ENCODE measurements at regions not wholly inside any gene's neighbourhood (a gene's known extent, or its start where the extent isn't known, plus 50 kb on each side); places are given as distances from the start of the nearest gene placed in this dataset.

GRCh38 chr6:146890172-146890571, 291.4 kb downstream of the ADGB start:
- POLR2A ChIA-PET = no interaction called here
- DNase-seq (no peak), ATAC-seq (ENCODE audit: low read depth) (no peak)
- Histone ChIP-seq H3K36me3 (replicated peaks in 1 of 2; ENCODE audit: control extremely low read depth in 1 of 2, control insufficient read depth in 1 of 2, extremely low read depth in 1 of 2, insufficient read depth in 2 of 2, low read length in 1 of 2) (no peaks in the 10 kb centered on the region), H3K4me1 (ENCODE audit: control insufficient read depth in 2 of 2, insufficient read depth in 2 of 2, low read length in 2 of 2) (no peaks in the 10 kb centered on the region), H4K20me1 (ENCODE audit: control insufficient read depth, insufficient read depth, low read length, poor library complexity, severe bottlenecking) (no peaks in the 10 kb centered on the region), H3K27ac (ENCODE audit: low read length in 2 of 2) (no peak overlapping the region), H3K9me3 (ENCODE audit: control extremely low read depth in 1 of 3, control insufficient read depth in 2 of 3, insufficient read depth in 1 of 3, low read length in 2 of 3) (no peaks in the 10 kb centered on the region), H3K4me2 (replicated peaks; ENCODE audit: low read depth, low read length, poor library complexity, severe bottlenecking) (no peak overlapping the region), H3K27me3 (replicated peaks in 1 of 4; ENCODE audit: control extremely low read depth in 1 of 4, control insufficient read depth in 3 of 4, insufficient read depth in 4 of 4, low read length in 3 of 4) (peaks cover 0 to 5% (median 0%) of the 10 kb centered on the region in 4 experiments), H3K4me3 (ENCODE audit: control extremely low read depth in 1 of 5, extremely low read depth in 1 of 5, insufficient read depth in 1 of 5, low read depth in 2 of 5, low read length in 4 of 5) (no peak overlapping the region), H2AFZ (ENCODE audit: insufficient read depth, low read depth, low read length, poor library complexity, severe bottlenecking) (no peak overlapping the region), H3K9ac (ENCODE audit: low read length) (no peak overlapping the region), H3K79me2 (ENCODE audit: control insufficient read depth, insufficient read depth, low read length) (no peaks in the 10 kb centered on the region)
- CTCF ChIA-PET = no interaction called here
- Mint-ChIP-seq H3K9me3 (ENCODE audit: insufficient read depth) (no peaks in the 10 kb centered on the region), H3K4me3 (no peak overlapping the region), H3K27me3 (peaks cover 17% of the 10 kb centered on the region), H3K4me1 (peaks cover 4% of the 10 kb centered on the region), H3K27ac (no peak overlapping the region)
- WGBS (ENCODE audit: insufficient coverage) = no CpG with 5 or more reads among the region's 3 CpGs
- TF ChIP-seq EZH2 (IDR thresholded peaks at IDR 0.05; ENCODE audit: borderline replicate concordance, insufficient read depth, low read depth, low read length, poor library complexity, severe bottlenecking) = no peak
- no peak for TF ChIP-seq CTCF (IDR thresholded peaks at IDR 0.05)
- intact Hi-C loops (cut with micrococcal nuclease) = no loop called here

GRCh38 chr6:146890644-146891434, 292.1 kb downstream of the ADGB start:
- ChIA-PET CTCF (no interaction called here), POLR2A (no interaction called here)
- TF ChIP-seq CTCF (IDR thresholded peaks at IDR 0.05) (no peak), EZH2 (IDR thresholded peaks at IDR 0.05; ENCODE audit: borderline replicate concordance, insufficient read depth, low read depth, low read length, poor library complexity, severe bottlenecking) (no peak)
- peaks cover 0 to 5% (median 0%) of the 10 kb centered on the region in 4 experiments for H3K27me3 ChIP-seq (replicated peaks in 1 of 4; ENCODE audit: control extremely low read depth in 1 of 4, control insufficient read depth in 3 of 4, insufficient read depth in 4 of 4, low read length in 3 of 4)
- no peak overlapping the region for H3K27ac ChIP-seq (ENCODE audit: low read length in 2 of 2)
- ATAC-seq (ENCODE audit: low read depth) (no peak), DNase-seq (no peak)
- no peaks in the 10 kb centered on the region for H3K4me1 ChIP-seq (ENCODE audit: control insufficient read depth in 2 of 2, insufficient read depth in 2 of 2, low read length in 2 of 2)
- H3K9ac ChIP-seq (ENCODE audit: low read length) = no peak overlapping the region
- H3K4me2 ChIP-seq (replicated peaks; ENCODE audit: low read depth, low read length, poor library complexity, severe bottlenecking) = no peak overlapping the region
- H3K4me3 Mint-ChIP-seq = no peak overlapping the region
- H3K9me3 ChIP-seq (ENCODE audit: control extremely low read depth in 1 of 3, control insufficient read depth in 2 of 3, insufficient read depth in 1 of 3, low read length in 2 of 3) = no peaks in the 10 kb centered on the region
- H3K36me3 ChIP-seq (replicated peaks in 1 of 2; ENCODE audit: control extremely low read depth in 1 of 2, control insufficient read depth in 1 of 2, extremely low read depth in 1 of 2, insufficient read depth in 2 of 2, low read length in 1 of 2) = no peaks in the 10 kb centered on the region
- no peaks in the 10 kb centered on the region for H4K20me1 ChIP-seq (ENCODE audit: control insufficient read depth, insufficient read depth, low read length, poor library complexity, severe bottlenecking)
- no peaks in the 10 kb centered on the region for H3K9me3 Mint-ChIP-seq (ENCODE audit: insufficient read depth)
- no peaks in the 10 kb centered on the region for H3K79me2 ChIP-seq (ENCODE audit: control insufficient read depth, insufficient read depth, low read length)
- no peak overlapping the region for H3K27ac Mint-ChIP-seq
- H2AFZ ChIP-seq (ENCODE audit: insufficient read depth, low read depth, low read length, poor library complexity, severe bottlenecking) = no peak overlapping the region
- intact Hi-C loops (cut with micrococcal nuclease) = no loop called here
- peaks cover 16% of the 10 kb centered on the region for H3K27me3 Mint-ChIP-seq
- H3K4me1 Mint-ChIP-seq = peaks cover 4% of the 10 kb centered on the region
- 97% methylated on average over 5 of the region's 9 CpGs for whole genome bisulfite sequencing (ENCODE audit: insufficient coverage)
- no peak overlapping the region for H3K4me3 ChIP-seq (ENCODE audit: control extremely low read depth in 1 of 5, extremely low read depth in 1 of 5, insufficient read depth in 1 of 5, low read depth in 2 of 5, low read length in 4 of 5)

Data from B cell (primary cell).